Esophagus muscularis mucosa (tissue), 4 donors: ENCODE measurements at regions not wholly inside any gene's neighbourhood (a gene's known extent, or its start where the extent isn't known, plus 50 kb on each side); places are given as distances from the start of the nearest gene placed in this dataset.

Experiments
- DNase-seq: peaks from one replicate; pipeline ENCODE4 v3.0.0-alpha.2; 2017; ENCODE audit errors: extremely low spot score
- H3K27ac ChIP-seq, 4 donors: fragments of 200-600 bp; sonication (generic); replicated peaks in 1 of 4; 1 replicate in 3 of 4; 2 replicates in 1 of 4; pipeline ENCODE4 v1.5.1; 2016 to 2019; ENCODE audit warnings: mild to moderate bottlenecking in 1 of 4
- H3K27me3 ChIP-seq, 4 donors: fragments of 200-600 bp; sonication (generic); one replicate each; pipeline versions ENCODE4 v1.5.1 to v1.6.0; 2016 to 2019
- H3K36me3 ChIP-seq, 4 donors: fragments of 200-600 bp; sonication (generic); one replicate each; pipeline ENCODE4 v1.5.1; 2016 to 2019
- H3K4me1 ChIP-seq, 4 donors: fragments of 200-600 bp; sonication (generic); one replicate each; pipeline ENCODE4 v1.5.1; 2016 to 2019
- H3K4me3 ChIP-seq, 4 donors: fragments of 200-600 bp; sonication (generic); 1 replicate in 2 of 4; 2 replicates in 2 of 4; pipeline ENCODE4 v1.5.1; 2016 to 2019; ENCODE audit warnings: mild to moderate bottlenecking in 4 of 4, moderate library complexity in 1 of 4
- H3K9me3 ChIP-seq, 4 donors: fragments of 200-600 bp; sonication (generic); 1 replicate in 3 of 4; 2 replicates in 1 of 4; pipeline ENCODE4 v1.5.1; 2016 to 2019
- CTCF ChIP-seq, 3 experiments: fragments of 200-600 bp in 2 of 3; fragments of 450-650 bp in 1 of 3; sonication (generic) in 2 of 3; IDR thresholded peaks; one replicate each; pipeline ENCODE4 v1.5.1; 2017 to 2019; ENCODE audit warnings: antibody characterized with exemption in 3 of 3, mild to moderate bottlenecking in 2 of 3, moderate library complexity in 1 of 3
- EP300 ChIP-seq: sonication (generic); formaldehyde crosslinking; IDR thresholded peaks from one replicate; pipeline ENCODE4 v1.6.1; 2017; ENCODE audit warnings: antibody characterized with exemption
- POLR2A ChIP-seq: fragments of 450-650 bp; IDR thresholded peaks from one replicate; pipeline ENCODE4 v1.6.1; 2017; ENCODE audit warnings: antibody characterized with exemption, moderate library complexity, mild to moderate bottlenecking, low read depth
- POLR2AphosphoS5 ChIP-seq, 2 donors: sonication (generic); formaldehyde crosslinking; IDR thresholded peaks; one replicate each; pipeline ENCODE4 v1.6.1; 2017; ENCODE audit warnings: antibody characterized with exemption in 2 of 2
- WGBS: methylation state at CpG from one replicate; pipeline ENCODE4 v1.1.5; 2018; 5-methylcytosine and 5-hydroxymethylcytosine counted together
- intact Hi-C: fragments of 100-400 bp; cut with DNase I; formaldehyde crosslinking; loops from one replicate; pipeline ENCODE4 v1.15.1; 2023

- no peak overlapping the region for H3K4me3 ChIP-seq
- intact Hi-C loops, result no loop called here
- WGBS, result 89% methylated on average over 1 of the region's 1 CpG
- TF ChIP-seq POLR2AphosphoS5 (IDR thresholded peaks at IDR 0.05) (no peak), POLR2A (no peak), EP300 (no peak), CTCF (IDR thresholded peaks at IDR 0.05) (no peak)
- H3K27ac ChIP-seq, result no peak overlapping the region
- DNase-seq, result no peak
- H3K9me3 ChIP-seq, result no peaks in the 10 kb centered on the region
- no peaks in the 10 kb centered on the region for H3K27me3 ChIP-seq
- no peaks in the 10 kb centered on the region for H3K36me3 ChIP-seq
- peaks cover 3 to 21% (median 20%) of the 10 kb centered on the region in 4 donors for H3K4me1 ChIP-seq
Observed at GRCh38 chr6:105507811-105508210, 104.9 kb upstream of the PREP start.

GRCh38 chr6:105504706-105505105 lies 101.8 kb upstream of the PREP start:
- TF ChIP-seq POLR2AphosphoS5 (IDR thresholded peaks at IDR 0.05) (no peak), EP300 (no peak), POLR2A (no peak), CTCF (IDR thresholded peaks at IDR 0.05) (no peak)
- no peaks in the 10 kb centered on the region for H3K27me3 ChIP-seq
- no peaks in the 10 kb centered on the region for H3K36me3 ChIP-seq
- H3K27ac ChIP-seq, result no peak overlapping the region
- DNase-seq, result no peak
- WGBS, result 33% methylated on average over 1 of the region's 1 CpG
- H3K9me3 ChIP-seq, result no peaks in the 10 kb centered on the region
- no peak overlapping the region for H3K4me3 ChIP-seq
- peaks cover 3 to 14% (median 12%) of the 10 kb centered on the region in 4 donors for H3K4me1 ChIP-seq
- intact Hi-C loops, result no loop called here

- H3K4me1 ChIP-seq, result peaks cover 3 to 12% (median 9%) of the 10 kb centered on the region in 4 donors
- WGBS, result 100% methylated on average over 2 of the region's 2 CpGs
- no peaks in the 10 kb centered on the region for H3K27me3 ChIP-seq
- no peak for TF ChIP-seq CTCF (IDR thresholded peaks at IDR 0.05)
- no peak for TF ChIP-seq POLR2AphosphoS5 (IDR thresholded peaks at IDR 0.05)
- TF ChIP-seq EP300, result no peak
- no peak for TF ChIP-seq POLR2A
- H3K9me3 ChIP-seq, result no peaks in the 10 kb centered on the region
- H3K27ac ChIP-seq, result no peak overlapping the region
- no peaks in the 10 kb centered on the region for H3K36me3 ChIP-seq
- DNase-seq, result no peak
- H3K4me3 ChIP-seq, result no peak overlapping the region
- intact Hi-C loops, result no loop called here
Observed at GRCh38 chr6:105503641-105504040, 100.8 kb upstream of the PREP start.

- TF ChIP-seq EP300 (no peak), POLR2AphosphoS5 (IDR thresholded peaks at IDR 0.05) (no peak), CTCF (IDR thresholded peaks at IDR 0.05) (no peak), POLR2A (no peak)
- intact Hi-C loops, result no loop called here
- Histone ChIP-seq H3K36me3 (no peaks in the 10 kb centered on the region), H3K4me3 (no peak overlapping the region), H3K4me1 (peaks cover 3 to 12% (median 9%) of the 10 kb centered on the region in 4 donors), H3K27me3 (no peaks in the 10 kb centered on the region), H3K9me3 (no peaks in the 10 kb centered on the region), H3K27ac (no peak overlapping the region)
- 86% methylated on average over 1 of the region's 1 CpG for WGBS
- no peak for DNase-seq
Observed at GRCh38 chr6:105501826-105502344, 99.0 kb upstream of the PREP start.

- 70% methylated on average over 1 of the region's 1 CpG for WGBS
- H3K27ac ChIP-seq, result no peak overlapping the region
- peaks cover 3 to 12% (median 9%) of the 10 kb centered on the region in 4 donors for H3K4me1 ChIP-seq
- no peak for TF ChIP-seq CTCF (IDR thresholded peaks at IDR 0.05)
- TF ChIP-seq EP300, result no peak
- TF ChIP-seq POLR2AphosphoS5 (IDR thresholded peaks at IDR 0.05), result no peak
- TF ChIP-seq POLR2A, result no peak
- H3K36me3 ChIP-seq, result no peaks in the 10 kb centered on the region
- H3K27me3 ChIP-seq, result no peaks in the 10 kb centered on the region
- no peak overlapping the region for H3K4me3 ChIP-seq
- no peak for DNase-seq
- H3K9me3 ChIP-seq, result no peaks in the 10 kb centered on the region
- intact Hi-C loops, result no loop called here
Observed at GRCh38 chr6:105501246-105501645, 98.4 kb upstream of the PREP start.
